Memory B cell (primary cell): ENCODE measurements at regions not wholly inside any gene's neighbourhood (a gene's known extent, or its start where the extent isn't known, plus 50 kb on each side); places are given as distances from the start of the nearest gene placed in this dataset.

Experiments
- ATAC-seq: fragments of 150-1000 bp; cut with Tn5 transposase; 2 replicates; pipeline ENCODE4 v1.10.0; 2021; ENCODE audit warnings: low read depth, mild to moderate bottlenecking, moderate library complexity
- DNase-seq, 2 donors: peaks; one replicate each; pipeline ENCODE4 v3.0.0; 2022; ENCODE audit warnings: low spot score in 2 of 2
- H3K27ac Mint-ChIP-seq: one replicate; pipeline ENCODE4 v1.8.0; 2022; ENCODE audit warnings: mild to moderate bottlenecking, moderate library complexity, mixed read lengths
- H3K27me3 Mint-ChIP-seq: one replicate; pipeline ENCODE4 v1.8.0; 2022; ENCODE audit warnings: mixed read lengths
- H3K36me3 Mint-ChIP-seq: one replicate; pipeline ENCODE4 v1.8.0; 2022; ENCODE audit warnings: mild to moderate bottlenecking, mixed read lengths
- H3K4me1 Mint-ChIP-seq: one replicate; pipeline ENCODE4 v1.8.0; 2022; ENCODE audit warnings: mixed read lengths
- H3K4me3 Mint-ChIP-seq: one replicate; pipeline ENCODE4 v1.8.0; 2022; ENCODE audit warnings: mild to moderate bottlenecking, moderate library complexity, mixed read lengths
- H3K9me3 Mint-ChIP-seq: one replicate; pipeline ENCODE4 v1.8.0; 2022; ENCODE audit warnings: mixed read lengths

- Mint-ChIP-seq H3K36me3 (no peaks in the 10 kb centered on the region), H3K27ac (no peak overlapping the region), H3K27me3 (peaks cover 2% of the 10 kb centered on the region), H3K4me3 (no peak overlapping the region), H3K4me1 (no peaks in the 10 kb centered on the region), H3K9me3 (no peaks in the 10 kb centered on the region)
- no peak for DNase-seq
- peak; percentile 74 for ATAC-seq
These were observed 662.9 kb downstream of the SQOR start for GRCh38 chr15:46297766-46298165.

- Mint-ChIP-seq H3K9me3 (no peaks in the 10 kb centered on the region), H3K4me3 (no peak overlapping the region), H3K36me3 (no peaks in the 10 kb centered on the region), H3K27ac (no peak overlapping the region), H3K4me1 (no peaks in the 10 kb centered on the region), H3K27me3 (peaks cover 2% of the 10 kb centered on the region)
- DNase-seq (no peak), ATAC-seq (no peak)
These were observed 665.9 kb downstream of the SQOR start for GRCh38 chr15:46300716-46301115.

- Mint-ChIP-seq H3K36me3 (no peaks in the 10 kb centered on the region), H3K27ac (no peak overlapping the region), H3K9me3 (no peaks in the 10 kb centered on the region), H3K4me1 (no peaks in the 10 kb centered on the region), H3K27me3 (peaks cover 2% of the 10 kb centered on the region), H3K4me3 (no peak overlapping the region)
- DNase-seq (no peak), ATAC-seq (no peak)
These were observed 666.5 kb downstream of the SQOR start for GRCh38 chr15:46301291-46301690.

- H3K4me1 Mint-ChIP-seq, result no peaks in the 10 kb centered on the region
- no peak overlapping the region for H3K27ac Mint-ChIP-seq
- ATAC-seq, result no peak
- no peak for DNase-seq
- H3K4me3 Mint-ChIP-seq, result no peak overlapping the region
- peaks cover 2% of the 10 kb centered on the region for H3K27me3 Mint-ChIP-seq
- no peaks in the 10 kb centered on the region for H3K9me3 Mint-ChIP-seq
- no peaks in the 10 kb centered on the region for H3K36me3 Mint-ChIP-seq
These were observed 667.0 kb downstream of the SQOR start for GRCh38 chr15:46301826-46302225.

- no peak overlapping the region for H3K4me3 Mint-ChIP-seq
- ATAC-seq (no peak), DNase-seq (no peak)
- no peak overlapping the region for H3K27ac Mint-ChIP-seq
- no peaks in the 10 kb centered on the region for H3K9me3 Mint-ChIP-seq
- H3K27me3 Mint-ChIP-seq, result peaks cover 2% of the 10 kb centered on the region
- no peaks in the 10 kb centered on the region for H3K4me1 Mint-ChIP-seq
- H3K36me3 Mint-ChIP-seq, result no peaks in the 10 kb centered on the region
These were observed 669.5 kb downstream of the SQOR start for GRCh38 chr15:46304321-46304720.

- Mint-ChIP-seq H3K9me3 (no peaks in the 10 kb centered on the region), H3K4me3 (no peak overlapping the region), H3K36me3 (no peaks in the 10 kb centered on the region), H3K4me1 (no peaks in the 10 kb centered on the region), H3K27ac (no peak overlapping the region), H3K27me3 (no peaks in the 10 kb centered on the region)
- no peak for DNase-seq
- no peak for ATAC-seq
These were observed 672.9 kb downstream of the SQOR start for GRCh38 chr15:46307746-46308145.

- Mint-ChIP-seq H3K9me3 (no peaks in the 10 kb centered on the region), H3K27ac (no peak overlapping the region), H3K4me1 (no peaks in the 10 kb centered on the region), H3K4me3 (no peak overlapping the region), H3K27me3 (no peaks in the 10 kb centered on the region), H3K36me3 (no peaks in the 10 kb centered on the region)
- no peak for DNase-seq
- ATAC-seq, result no peak
These were observed 675.1 kb downstream of the SQOR start for GRCh38 chr15:46309914-46310313.

- no peaks in the 10 kb centered on the region for H3K4me1 Mint-ChIP-seq
- H3K27me3 Mint-ChIP-seq, result no peaks in the 10 kb centered on the region
- no peaks in the 10 kb centered on the region for H3K9me3 Mint-ChIP-seq
- H3K36me3 Mint-ChIP-seq, result no peaks in the 10 kb centered on the region
- ATAC-seq (peak; percentile 73), DNase-seq (peak; percentile 48 to 54)
- no peak overlapping the region for H3K4me3 Mint-ChIP-seq
- H3K27ac Mint-ChIP-seq, result no peak overlapping the region
These were observed 677.4 kb downstream of the SQOR start for GRCh38 chr15:46312133-46312740.

GRCh38 chr15:46315434-46315833 lies 680.6 kb downstream of the SQOR start:
- no peaks in the 10 kb centered on the region for H3K9me3 Mint-ChIP-seq
- no peaks in the 10 kb centered on the region for H3K27me3 Mint-ChIP-seq
- H3K4me1 Mint-ChIP-seq, result no peaks in the 10 kb centered on the region
- no peak for DNase-seq
- H3K27ac Mint-ChIP-seq, result no peak overlapping the region
- no peak overlapping the region for H3K4me3 Mint-ChIP-seq
- ATAC-seq, result no peak
- no peaks in the 10 kb centered on the region for H3K36me3 Mint-ChIP-seq

- Mint-ChIP-seq H3K9me3 (no peaks in the 10 kb centered on the region), H3K4me3 (no peak overlapping the region), H3K4me1 (no peaks in the 10 kb centered on the region), H3K36me3 (no peaks in the 10 kb centered on the region), H3K27ac (no peak overlapping the region), H3K27me3 (no peaks in the 10 kb centered on the region)
- no peak for ATAC-seq
- DNase-seq, result no peak
These were observed 681.2 kb downstream of the SQOR start for GRCh38 chr15:46316024-46316423.

GRCh38 chr15:46317029-46317428 lies 682.2 kb downstream of the SQOR start:
- no peak overlapping the region for H3K27ac Mint-ChIP-seq
- H3K4me1 Mint-ChIP-seq, result no peaks in the 10 kb centered on the region
- H3K36me3 Mint-ChIP-seq, result no peaks in the 10 kb centered on the region
- H3K9me3 Mint-ChIP-seq, result no peaks in the 10 kb centered on the region
- DNase-seq, result no peak
- H3K27me3 Mint-ChIP-seq, result no peaks in the 10 kb centered on the region
- H3K4me3 Mint-ChIP-seq, result no peak overlapping the region
- no peak for ATAC-seq

GRCh38 chr15:46322753-46323152 lies 687.9 kb downstream of the SQOR start:
- H3K4me1 Mint-ChIP-seq, result no peaks in the 10 kb centered on the region
- no peak overlapping the region for H3K4me3 Mint-ChIP-seq
- H3K27me3 Mint-ChIP-seq, result no peaks in the 10 kb centered on the region
- no peak for ATAC-seq
- H3K36me3 Mint-ChIP-seq, result no peaks in the 10 kb centered on the region
- H3K9me3 Mint-ChIP-seq, result no peaks in the 10 kb centered on the region
- DNase-seq, result no peak
- no peak overlapping the region for H3K27ac Mint-ChIP-seq

- H3K9me3 Mint-ChIP-seq, result no peaks in the 10 kb centered on the region
- no peaks in the 10 kb centered on the region for H3K27me3 Mint-ChIP-seq
- H3K4me3 Mint-ChIP-seq, result no peak overlapping the region
- ATAC-seq, result no peak
- DNase-seq, result no peak
- no peaks in the 10 kb centered on the region for H3K36me3 Mint-ChIP-seq
- no peak overlapping the region for H3K27ac Mint-ChIP-seq
- no peaks in the 10 kb centered on the region for H3K4me1 Mint-ChIP-seq
These were observed 691.3 kb downstream of the SQOR start for GRCh38 chr15:46326173-46326572.

- no peaks in the 10 kb centered on the region for H3K27me3 Mint-ChIP-seq
- no peak overlapping the region for H3K27ac Mint-ChIP-seq
These were observed 694.0 kb downstream of the SQOR start for GRCh38 chr15:46328821-46329220.

GRCh38 chr15:46329876-46330275 lies 695.0 kb downstream of the SQOR start:
- Mint-ChIP-seq H3K4me3 (no peak overlapping the region), H3K9me3 (no peaks in the 10 kb centered on the region), H3K27ac (no peak overlapping the region), H3K36me3 (no peaks in the 10 kb centered on the region), H3K4me1 (no peaks in the 10 kb centered on the region), H3K27me3 (no peaks in the 10 kb centered on the region)
- ATAC-seq, result no peak
- DNase-seq, result no peak

More at GRCh38 chr15:46328821-46329220, 694.0 kb downstream of the SQOR start:
- ATAC-seq, result no peak
- no peak overlapping the region for H3K4me3 Mint-ChIP-seq
- no peaks in the 10 kb centered on the region for H3K9me3 Mint-ChIP-seq
- no peak for DNase-seq
- H3K4me1 Mint-ChIP-seq, result no peaks in the 10 kb centered on the region
- H3K36me3 Mint-ChIP-seq, result no peaks in the 10 kb centered on the region
